Loucy (cell line): ENCODE measurements at regions not wholly inside any gene's neighbourhood (a gene's known extent, or its start where the extent isn't known, plus 50 kb on each side); places are given as distances from the start of the nearest gene placed in this dataset.

Experiments
- CTCF ChIP-seq: fragments of 200-600 bp; sonication (generic); conservative IDR thresholded peaks from 2 replicates; pipeline ENCODE4 v1.5.1; 2014; ENCODE audit warnings: mild to moderate bottlenecking, antibody characterized with exemption, low read length
- EZH2phosphoT487 ChIP-seq: fragments of 200-600 bp; IDR thresholded peaks from 2 replicates; pipeline ENCODE4 v1.6.1; 2018; ENCODE audit warnings: antibody characterized with exemption, mild to moderate bottlenecking, moderate library complexity, borderline replicate concordance

- TF ChIP-seq CTCF (no peak), EZH2phosphoT487 (no peak)
Observed at GRCh38 chr14:84891404-84891803, 638.5 kb upstream of the FLRT2 start.
